ENCODE measurements at regions not wholly inside any gene's neighbourhood (a gene's known extent, or its start where the extent isn't known, plus 50 kb on each side); places are given as distances from the start of the nearest gene placed in this dataset.

DNA sequence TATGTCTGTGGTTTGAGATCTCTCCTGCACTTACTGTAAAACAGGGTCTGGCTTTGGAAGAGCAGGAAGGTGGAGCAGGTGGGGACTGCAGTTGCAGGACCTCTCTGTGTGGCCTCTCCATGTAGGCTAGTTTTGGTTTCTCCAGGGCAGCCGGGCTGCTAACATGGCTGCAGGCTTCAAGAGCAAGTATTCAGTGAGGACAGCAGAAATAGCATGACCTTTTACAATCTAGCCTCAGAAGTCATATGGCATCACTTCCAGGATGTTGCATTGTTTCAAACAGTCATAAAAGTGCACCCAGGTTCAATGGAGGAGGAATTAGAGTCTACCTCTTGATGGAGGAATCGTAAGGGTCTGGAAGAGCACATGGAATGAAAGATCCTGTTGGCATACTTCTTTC lies 728.7 kb downstream of the NTRK3 start:
- TF ChIP-seq RAD21 (IDR thresholded peaks at IDR 0.05 in 1 of 2, conservative IDR thresholded peaks at IDR 0.05 in 1 of 2; ENCODE audit: low read depth in 2 of 2, low read length in 2 of 2) (no peak), SP2 (IDR thresholded peaks at IDR 0.05; ENCODE audit: low read length) (no peak), TCF12 (IDR thresholded peaks at IDR 0.05; ENCODE audit: low read depth, low read length) (no peak), CHD2 (IDR thresholded peaks at IDR 0.05; ENCODE audit: low read length) (no peak), BACH1 (IDR thresholded peaks at IDR 0.05; ENCODE audit: low read length) (no peak), SAP30 (IDR thresholded peaks at IDR 0.05; ENCODE audit: insufficient read depth, insufficient replicate concordance, low read length) (no peak), POU5F1 (IDR thresholded peaks at IDR 0.05; ENCODE audit: low read depth, low read length) (no peak), TBP (IDR thresholded peaks at IDR 0.05; ENCODE audit: low read depth, low read length) (no peak), TAF1 (IDR thresholded peaks at IDR 0.05; ENCODE audit: low read depth, low read length) (no peak), YY1 (IDR thresholded peaks at IDR 0.05; ENCODE audit: low read depth, low read length) (no peak), KDM4A (IDR thresholded peaks at IDR 0.05; ENCODE audit: low read depth, low read length, severe bottlenecking) (no peak), CBX5 (IDR thresholded peaks at IDR 0.05; ENCODE audit: low read depth, low read length) (no peak), CEBPB (IDR thresholded peaks at IDR 0.05; ENCODE audit: low read depth, low read length) (no peak), GTF2F1 (IDR thresholded peaks at IDR 0.05; ENCODE audit: borderline replicate concordance, low read depth, low read length) (no peak)
- TF ChIP-seq, protein P1, sequence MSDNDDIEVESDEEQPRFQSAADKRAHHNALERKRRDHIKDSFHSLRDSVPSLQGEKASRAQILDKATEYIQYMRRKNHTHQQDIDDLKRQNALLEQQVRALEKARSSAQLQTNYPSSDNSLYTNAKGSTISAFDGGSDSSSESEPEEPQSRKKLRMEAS (IDR thresholded peaks at IDR 0.05) = no peak
- Histone ChIP-seq H2BK120ac (replicated peaks; ENCODE audit: low read depth, low read length) (no peak overlapping the region), H3K18ac (ENCODE audit: extremely low read depth, low read length) (no peak overlapping the region), H3K56ac (replicated peaks; ENCODE audit: insufficient read length, low read depth, low read length) (no peak overlapping the region), H2AK5ac (ENCODE audit: low read depth, low read length) (peak overlapping the region; percentile 53; the same call in 1 of the 2 replicates), H3K79me2 (ENCODE audit: control insufficient read depth in 1 of 2, insufficient read depth in 2 of 2, low read length in 2 of 2) (no peaks in the 10 kb centered on the region), H3K23ac (ENCODE audit: insufficient read length) (no peak overlapping the region), H2BK5ac (ENCODE audit: low read depth, low read length) (no peak overlapping the region), H3K79me1 (ENCODE audit: low read depth, low read length) (no peaks in the 10 kb centered on the region), H3K9me3 (ENCODE audit: insufficient read depth in 2 of 2, low read depth in 1 of 2, low read length in 1 of 2) (no peaks in the 10 kb centered on the region), H2BK20ac (ENCODE audit: low read length) (no peak overlapping the region), H3K14ac (ENCODE audit: insufficient read length) (no peak overlapping the region), H2BK15ac (ENCODE audit: low read length) (0 out of 2 replicates have a peak overlapping the region, but pooled peaks have one; percentile 29), H3K27ac (ENCODE audit: low read depth, low read length) (no peak overlapping the region), H3K23me2 (ENCODE audit: low read depth, low read length) (no peaks in the 10 kb centered on the region), H2AFZ (ENCODE audit: low read length) (peak overlapping the region; percentile 52; the same call in 1 of the 2 replicates), H3K4me2 (ENCODE audit: insufficient read depth in 1 of 2, low read depth in 2 of 2, low read length in 2 of 2) (no peak overlapping the region), H4K8ac (ENCODE audit: extremely low read depth, insufficient read depth, low read length) (no peak overlapping the region), H3K4me1 (replicated peaks in 1 of 4; ENCODE audit: control insufficient read depth in 3 of 4, insufficient read depth in 4 of 4, low read length in 3 of 4) (no peaks in the 10 kb centered on the region), H4K5ac (ENCODE audit: insufficient read length, low read depth, low read length) (no peak overlapping the region), H3K4me3 (ENCODE audit: extremely low read depth in 1 of 4, insufficient read depth in 2 of 4, low read depth in 3 of 4, low read length in 4 of 4) (no peak overlapping the region), H3K27me3 (replicated peaks in 1 of 4; ENCODE audit: control insufficient read depth in 3 of 4, extremely low read depth in 1 of 4, insufficient read depth in 3 of 4, low read length in 3 of 4) (no peaks in the 10 kb centered on the region), H4K91ac (replicated peaks; ENCODE audit: insufficient read length, low read length) (no peak overlapping the region), H3K4ac (replicated peaks; ENCODE audit: insufficient read length, low read depth, low read length) (no peak overlapping the region), H3K36me3 (ENCODE audit: control insufficient read depth in 2 of 4, insufficient read depth in 4 of 4, low read length in 3 of 4) (no peaks in the 10 kb centered on the region), H3K9ac (replicated peaks in 1 of 4; ENCODE audit: extremely low read depth in 1 of 4, low read depth in 3 of 4, low read length in 3 of 4) (no peak overlapping the region), H4K20me1 (replicated peaks in 1 of 2; ENCODE audit: control insufficient read depth in 1 of 2, insufficient read depth in 2 of 2, low read length in 2 of 2) (no peaks in the 10 kb centered on the region), H2BK12ac (ENCODE audit: low read depth, low read length) (no peak overlapping the region)
- ChIA-PET POLR2A (ENCODE audit: partially characterized antibody) (no interaction called here), CTCF (ENCODE audit: partially characterized antibody) (interaction anchor here (1.2 kb wide), 1 partner anchor 612 kb away, joined by 3 read pairs; no protein-coding TSS in a partner anchor)
- DNase-seq (ENCODE audit: low read depth in 1 of 2, low spot score in 2 of 2) (no peak), FAIRE-seq (no peak)
- WGBS, 2 experiments (ENCODE audit: extremely low coverage in 1 of 2, insufficient coverage in 1 of 2, insufficient read length in 1 of 2, insufficient replicate concordance in 2 of 2, low coverage in 1 of 2, low lambda C conversion rate in 2 of 2, missing lambda C conversion rate in 1 of 2) = 93% methylated on average over 2 of the region's 2 CpGs; no CpG with 5 or more reads in 1 of the 2 experiments
